Astrocyte of the cerebellum (primary cell): ENCODE measurements at regions not wholly inside any gene's neighbourhood (a gene's known extent, or its start where the extent isn't known, plus 50 kb on each side); places are given as distances from the start of the nearest gene placed in this dataset.
"Not testable (repeated sequence)": the region's sequence is repeated elsewhere in the genome, so short reads cannot be mapped to it uniquely, and the experiment has no call there.

Experiments used
- DNase-seq: peaks from one replicate; pipeline ENCODE4 v3.0.0-alpha.2; 2011; ENCODE audit warnings: low read depth
- H3K4me3 ChIP-seq: 2 replicates; pipeline ENCODE4 v1.5.1; 2011; ENCODE audit warnings: mild to moderate bottlenecking, low read depth, low read length, moderate library complexity
- in situ Hi-C: cut with HindIII; loops from 2 replicates; pipeline ENCODE4 v1.10.0; 2017; ENCODE audit warnings: low sequenced_read_pairs
- TF ChIP-seq, protein P1 (sequence below): IDR thresholded peaks from 2 replicates; pipeline ENCODE4 v1.5.1; 2012; ENCODE audit warnings: low read length, low read depth, moderate library complexity, mild to moderate bottlenecking; ENCODE audit errors: missing control alignments

DNA sequence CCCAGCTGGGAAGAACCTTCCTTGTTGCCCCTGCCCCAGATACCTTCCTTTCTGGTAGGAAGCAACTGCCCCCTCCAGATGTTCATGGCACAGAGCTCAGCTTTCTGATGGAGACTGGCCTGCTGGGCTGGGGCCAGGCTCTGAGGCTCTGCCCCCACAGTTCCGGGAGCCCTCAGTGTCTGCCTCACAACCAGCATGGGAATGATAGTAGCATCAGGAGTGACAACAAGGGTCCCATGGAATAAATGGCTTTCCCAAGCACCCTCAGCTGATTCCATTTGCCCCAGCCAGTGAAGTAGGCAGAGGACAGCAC, 65.6 kb upstream of the IQSEC1 start:
- DNase-seq = no peak

GRCh38 chr3:13137941-13138832, 65.0 kb upstream of the IQSEC1 start:
- TF ChIP-seq, protein P1, sequence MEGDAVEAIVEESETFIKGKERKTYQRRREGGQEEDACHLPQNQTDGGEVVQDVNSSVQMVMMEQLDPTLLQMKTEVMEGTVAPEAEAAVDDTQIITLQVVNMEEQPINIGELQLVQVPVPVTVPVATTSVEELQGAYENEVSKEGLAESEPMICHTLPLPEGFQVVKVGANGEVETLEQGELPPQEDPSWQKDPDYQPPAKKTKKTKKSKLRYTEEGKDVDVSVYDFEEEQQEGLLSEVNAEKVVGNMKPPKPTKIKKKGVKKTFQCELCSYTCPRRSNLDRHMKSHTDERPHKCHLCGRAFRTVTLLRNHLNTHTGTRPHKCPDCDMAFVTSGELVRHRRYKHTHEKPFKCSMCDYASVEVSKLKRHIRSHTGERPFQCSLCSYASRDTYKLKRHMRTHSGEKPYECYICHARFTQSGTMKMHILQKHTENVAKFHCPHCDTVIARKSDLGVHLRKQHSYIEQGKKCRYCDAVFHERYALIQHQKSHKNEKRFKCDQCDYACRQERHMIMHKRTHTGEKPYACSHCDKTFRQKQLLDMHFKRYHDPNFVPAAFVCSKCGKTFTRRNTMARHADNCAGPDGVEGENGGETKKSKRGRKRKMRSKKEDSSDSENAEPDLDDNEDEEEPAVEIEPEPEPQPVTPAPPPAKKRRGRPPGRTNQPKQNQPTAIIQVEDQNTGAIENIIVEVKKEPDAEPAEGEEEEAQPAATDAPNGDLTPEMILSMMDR = no peak
- in situ Hi-C loops = no loop called here
- no peak for DNase-seq
- H3K4me3 ChIP-seq = no peak overlapping the region

More for the DNA sequence above, 65.6 kb upstream of the IQSEC1 start:
- no peak overlapping the region for H3K4me3 ChIP-seq
- in situ Hi-C loops = no loop called here
- TF ChIP-seq, protein P1 = no peak

- in situ Hi-C loops, H3K4me3 ChIP-seq, DNase-seq: not testable (repeated sequence)
These were observed 63.6 kb upstream of the IQSEC1 start for GRCh38 chr3:13136848-13137247.

DNA sequence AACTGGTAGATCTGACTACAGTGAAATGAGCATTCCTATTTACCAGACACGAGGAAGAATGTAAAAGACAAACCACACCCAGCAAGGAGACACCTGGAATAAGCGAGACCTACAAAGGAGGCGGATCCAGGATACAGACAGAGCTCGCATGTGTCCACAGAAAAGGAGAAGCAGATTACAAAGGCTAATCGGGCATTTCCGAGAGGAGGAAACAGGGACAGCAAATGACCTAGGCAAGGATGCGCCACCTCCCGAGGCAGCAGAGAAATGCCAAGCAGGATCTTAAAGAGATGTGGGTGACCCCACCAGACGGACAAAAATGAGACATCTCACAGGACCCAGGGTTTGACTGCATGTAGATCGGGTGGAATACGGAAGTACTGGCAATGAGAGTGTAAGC, 63.2 kb upstream of the IQSEC1 start:
- in situ Hi-C loops = no loop called here
- TF ChIP-seq, protein P1 = no peak
- DNase-seq = no peak
- H3K4me3 ChIP-seq = no peak overlapping the region

- no peak for DNase-seq
- in situ Hi-C loops = no loop called here
- TF ChIP-seq, protein P1 = no peak
- H3K4me3 ChIP-seq = no peak overlapping the region
These were observed 62.6 kb upstream of the IQSEC1 start for GRCh38 chr3:13135811-13136321.

GRCh38 chr3:13135251-13135810, 62.1 kb upstream of the IQSEC1 start:
- H3K4me3 ChIP-seq = no peak overlapping the region
- TF ChIP-seq, protein P1 = no peak
- DNase-seq = no peak
- in situ Hi-C loops = no loop called here

GRCh38 chr3:13134879-13135206, 61.6 kb upstream of the IQSEC1 start:
- DNase-seq = no peak
- in situ Hi-C loops = no loop called here
- TF ChIP-seq, protein P1 = no peak
- no peak overlapping the region for H3K4me3 ChIP-seq
